KBM-7 (cell line): ENCODE measurements at regions not wholly inside any gene's neighbourhood (a gene's known extent, or its start where the extent isn't known, plus 50 kb on each side); places are given as distances from the start of the nearest gene placed in this dataset.
A peak's percentile ranks its signal among the peaks of the same experiment; 100 is the strongest.
"Not testable (repeated sequence)": the region's sequence is repeated elsewhere in the genome, so short reads cannot be mapped to it uniquely, and the experiment has no call there.

Source experiments
- DNase-seq: peaks from one replicate; pipeline ENCODE4 v3.0.0-alpha.2; 2015
- in situ Hi-C: fragments of 300-500 bp; cut with MboI; formaldehyde crosslinking; loops from 2 replicates; pipeline ENCODE4 v1.14.3; 2020; ENCODE audit warnings: low sequenced_read_pairs, low pct_unique_long_range_greater_than_20kb, mixed read lengths

- in situ Hi-C loops: no loop called here
- no peak for DNase-seq
Measured at GRCh38 chr18:30852980-30853379, 189.6 kb downstream of the DSC3 start.

- in situ Hi-C loops: no loop called here
- DNase-seq: no peak
Measured at GRCh38 chr18:30852541-30852940, 190.0 kb downstream of the DSC3 start.

- in situ Hi-C loops: not testable (repeated sequence)
Measured at GRCh38 chr18:30839056-30839561, 203.4 kb downstream of the DSC3 start.

GRCh38 chr18:30828700-30829099, 213.8 kb downstream of the DSC3 start:
- in situ Hi-C loops: no loop called here
- no peak for DNase-seq

More at GRCh38 chr18:30839056-30839561, 203.4 kb downstream of the DSC3 start:
- DNase-seq: not testable (repeated sequence)

GRCh38 chr18:30819619-30820018, 222.9 kb downstream of the DSC3 start:
- no peak for DNase-seq
- in situ Hi-C loops: no loop called here

GRCh38 chr18:30814446-30814845, 228.1 kb downstream of the DSC3 start:
- in situ Hi-C loops: no loop called here
- no peak for DNase-seq

- in situ Hi-C loops: no loop called here
- DNase-seq: no peak
Measured at GRCh38 chr18:30811580-30811979, 231.0 kb downstream of the DSC3 start.

- in situ Hi-C loops: no loop called here
- DNase-seq: no peak
Measured at GRCh38 chr18:30810580-30810979, 232.0 kb downstream of the DSC3 start.

GRCh38 chr18:30806823-30807222, 235.7 kb downstream of the DSC3 start:
- in situ Hi-C loops: no loop called here
- DNase-seq: no peak

GRCh38 chr18:30800800-30801199, 241.7 kb downstream of the DSC3 start:
- DNase-seq: no peak
- in situ Hi-C loops: no loop called here

GRCh38 chr18:30792051-30792450, 250.5 kb downstream of the DSC3 start:
- DNase-seq: no peak
- in situ Hi-C loops: no loop called here

GRCh38 chr18:30788411-30788991, 254.0 kb downstream of the DSC3 start:
- DNase-seq, in situ Hi-C loops: not testable (repeated sequence)

- in situ Hi-C loops: no loop called here
- DNase-seq: no peak
Measured at GRCh38 chr18:30787410-30787809, 255.1 kb downstream of the DSC3 start.

GRCh38 chr18:30781601-30782000, 260.9 kb downstream of the DSC3 start:
- in situ Hi-C loops: no loop called here
- DNase-seq: no peak

- in situ Hi-C loops: no loop called here
- no peak for DNase-seq
Measured at GRCh38 chr18:30775629-30776028, 266.9 kb downstream of the DSC3 start.

GRCh38 chr18:30772170-30772569, 270.4 kb downstream of the DSC3 start:
- DNase-seq, in situ Hi-C loops: not testable (repeated sequence)

GRCh38 chr18:30766053-30766452, 276.5 kb downstream of the DSC3 start:
- DNase-seq: no peak
- in situ Hi-C loops: no loop called here

GRCh38 chr18:30765247-30765646, 277.3 kb downstream of the DSC3 start:
- DNase-seq: no peak
- in situ Hi-C loops: no loop called here

- no peak for DNase-seq
- in situ Hi-C loops: no loop called here
Measured at GRCh38 chr18:30763902-30764350, 278.6 kb downstream of the DSC3 start.

GRCh38 chr18:30754846-30755245, 287.7 kb downstream of the DSC3 start:
- DNase-seq: no peak
- in situ Hi-C loops: no loop called here

GRCh38 chr18:30748541-30748940, 294.0 kb downstream of the DSC3 start:
- in situ Hi-C loops: no loop called here
- DNase-seq: peak; percentile 68
